AG04449 (cell line): ENCODE measurements at regions not wholly inside any gene's neighbourhood (a gene's known extent, or its start where the extent isn't known, plus 50 kb on each side); places are given as distances from the start of the nearest gene placed in this dataset.
"Not testable (repeated sequence)": the region's sequence is repeated elsewhere in the genome, so short reads cannot be mapped to it uniquely, and the experiment has no call there.

ENCODE experiments used
- CTCF ChIA-PET: fragments of 350-600 bp; formaldehyde crosslinking; extraction: SDS; loops from one replicate; lab custom pipeline; 2021; ENCODE audit warnings: antibody characterized with exemption; lab: Yijun Ruan, JAX
- POLR2A ChIA-PET: fragments of 400-600, 350-600 bp; formaldehyde crosslinking; extraction: SDS; loops from one replicate; lab custom pipeline; 2020; ENCODE audit warnings: antibody characterized with exemption, inconsistent platforms; lab: Yijun Ruan, JAX
- DNase-seq: peaks from one replicate; pipeline ENCODE4 v3.0.0-alpha.2; 2010; ENCODE audit warnings: low read depth, low spot score
- H3K4me3 ChIP-seq: 2 replicates; pipeline ENCODE4 v1.5.1; 2011; ENCODE audit warnings: low read depth, mild to moderate bottlenecking, control low read depth, low read length
- CTCF ChIP-seq: IDR thresholded peaks from one replicate; pipeline ENCODE4 v1.5.1; 2011; ENCODE audit warnings: mild to moderate bottlenecking, moderate library complexity, low read length, control low read depth, inconsistent platforms; ENCODE audit not compliant: insufficient read depth; ENCODE audit errors: missing control alignments

DNA sequence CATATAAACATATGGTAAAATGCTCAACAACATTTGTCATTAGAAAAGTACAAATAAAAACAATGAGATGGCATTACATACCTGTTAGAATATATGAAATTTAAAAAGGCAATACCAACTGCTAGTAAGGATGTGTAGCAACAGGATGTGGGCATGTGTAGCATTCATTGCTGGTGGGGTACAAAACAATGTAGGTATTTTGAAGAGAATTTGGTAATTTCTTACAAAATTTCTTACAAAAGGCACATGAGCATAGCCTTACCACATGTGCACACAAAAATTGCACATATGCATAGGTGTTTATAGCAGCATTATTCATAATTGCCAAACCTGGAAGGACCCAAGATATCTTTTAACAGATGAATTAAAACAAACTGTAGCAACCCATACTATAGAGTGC lies 1355.1 kb upstream of the CITED2 start:
- POLR2A ChIA-PET: no interaction called here
- H3K4me3 ChIP-seq: no peak overlapping the region
- DNase-seq: no peak
- no peak for TF ChIP-seq CTCF
- CTCF ChIA-PET: no interaction called here

- ChIA-PET POLR2A (interaction anchor here (0.6 kb wide), 1 partner anchor 163 kb away, joined by 3 read pairs; no protein-coding TSS in a partner anchor), CTCF (no interaction called here)
- no peak for TF ChIP-seq CTCF
- no peak overlapping the region for H3K4me3 ChIP-seq
- no peak for DNase-seq
Observed at GRCh38 chr6:140718021-140718420, 1343.6 kb upstream of the CITED2 start.

GRCh38 chr6:140713495-140713894 lies 1339.0 kb upstream of the CITED2 start:
- DNase-seq: no peak
- ChIA-PET CTCF (no interaction called here), POLR2A (no interaction called here)
- no peak for TF ChIP-seq CTCF
- no peak overlapping the region for H3K4me3 ChIP-seq

DNA sequence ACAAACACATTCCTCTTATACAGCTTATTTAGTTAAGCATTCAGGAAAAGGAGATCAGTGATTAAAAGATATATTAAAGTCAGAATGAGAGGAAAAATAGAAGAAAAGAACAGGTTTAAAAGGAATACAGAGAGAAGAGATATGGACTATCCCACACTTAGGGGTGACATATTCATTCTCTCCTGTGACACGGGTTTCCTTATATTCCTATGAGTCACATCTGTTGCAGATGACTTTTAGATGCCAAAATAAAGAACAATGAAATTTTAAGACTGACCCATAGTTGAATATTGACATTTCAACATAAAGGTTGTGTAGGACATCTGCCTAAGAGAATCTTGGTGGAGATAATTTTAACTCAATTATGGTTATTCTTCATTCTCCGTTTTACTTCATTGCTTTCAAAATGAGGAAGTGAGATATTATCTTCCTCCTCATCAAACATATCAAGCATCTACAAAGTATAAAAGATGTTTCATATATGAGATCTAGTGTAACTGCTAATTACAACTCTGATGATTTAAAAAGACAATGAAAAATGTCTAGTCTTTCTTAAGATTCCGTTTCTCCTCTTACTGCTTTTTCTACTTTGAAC lies 1336.7 kb upstream of the CITED2 start:
- POLR2A ChIA-PET: no interaction called here
- TF ChIP-seq CTCF: no peak
- CTCF ChIA-PET: no interaction called here
- no peak for DNase-seq
- H3K4me3 ChIP-seq: no peak overlapping the region

DNA sequence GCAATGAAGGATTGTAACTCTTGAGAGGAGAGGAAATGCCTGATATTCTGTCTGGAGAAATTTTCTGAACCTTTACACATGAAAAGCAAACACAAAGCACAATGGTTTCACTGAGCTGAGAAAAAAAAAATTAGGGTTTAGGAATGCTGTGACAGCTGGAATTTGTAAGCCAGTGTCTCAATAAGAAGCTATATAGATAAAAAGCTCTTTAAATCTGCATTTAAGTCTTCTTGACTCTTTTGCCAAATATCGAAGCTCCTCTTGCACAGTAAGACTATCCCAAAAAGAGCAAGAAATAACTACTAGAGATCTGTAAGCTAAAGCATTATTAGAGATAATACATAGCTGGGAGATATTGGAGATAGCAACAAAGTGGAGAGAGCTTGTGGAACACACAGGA lies 1334.0 kb upstream of the CITED2 start:
- TF ChIP-seq CTCF: no peak
- H3K4me3 ChIP-seq: no peak overlapping the region
- ChIA-PET POLR2A (interaction anchor here (0.6 kb wide), 1 partner anchor 644 kb away, joined by 4 read pairs; no protein-coding TSS in a partner anchor), CTCF (interaction anchor here (1.2 to 1.6 kb wide), 2 partner anchors 13 to 36 kb away, joined by 3 to 4 read pairs; no protein-coding TSS in a partner anchor)
- DNase-seq: no peak

DNA sequence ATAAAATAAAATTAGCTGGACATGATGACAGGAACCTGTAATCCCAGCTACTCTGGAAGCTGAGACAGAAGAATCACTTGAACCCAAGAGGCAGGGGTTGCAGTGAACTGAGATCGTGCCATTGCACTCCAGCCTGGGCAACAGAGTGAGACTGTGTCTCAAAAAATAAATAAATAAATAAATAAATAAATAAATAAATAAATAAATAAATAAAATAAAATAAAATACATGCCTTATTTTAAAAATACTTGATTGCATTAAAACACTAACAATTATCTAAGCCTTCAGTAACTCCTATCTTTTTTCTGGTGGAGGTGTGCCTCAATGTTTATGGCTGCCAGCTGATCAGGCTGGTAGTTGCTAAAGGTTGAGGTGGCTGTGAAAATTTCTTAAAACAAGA lies 1329.6 kb upstream of the CITED2 start:
- CTCF ChIA-PET, DNase-seq, H3K4me3 ChIP-seq, POLR2A ChIA-PET: not testable (repeated sequence)

GRCh38 chr6:140697585-140697984 lies 1323.1 kb upstream of the CITED2 start:
- no peak for DNase-seq
- no peak for TF ChIP-seq CTCF
- H3K4me3 ChIP-seq: no peak overlapping the region
- ChIA-PET CTCF (no interaction called here), POLR2A (no interaction called here)
